A673 (cell line): ENCODE measurements at regions not wholly inside any gene's neighbourhood (a gene's known extent, or its start where the extent isn't known, plus 50 kb on each side); places are given as distances from the start of the nearest gene placed in this dataset.

Experiments
- BruUV-seq: library from RNA; stranded (reverse); fragments of 400-500 nt; replicated peaks from 2 replicates; lab custom pipeline; 2021; lab: Mats Ljungman, UMichigan
- CTCF ChIA-PET: fragments of 300-600 bp; sonication (Branson Sonifier 250); formaldehyde crosslinking; loops from one replicate; lab custom pipeline; 2022; ENCODE audit warnings: antibody characterized with exemption; lab: Charles Lee
- POLR2A ChIA-PET: fragments of 300-600 bp; sonication (Branson Sonifier 250); formaldehyde crosslinking; loops from one replicate; lab custom pipeline; 2022; ENCODE audit warnings: antibody characterized with exemption; ENCODE audit not compliant: low non-redundant PET; lab: Charles Lee
- DNase-seq: peaks from one replicate; pipeline ENCODE4 v3.0.0-alpha.2; 2015; ENCODE audit warnings: low spot score
- H3K27ac ChIP-seq: fragments of 200-600 bp; sonication (generic); 2 replicates; pipeline ENCODE4 v1.5.1; 2016; ENCODE audit warnings: mixed run types, low read depth, mild to moderate bottlenecking, mixed read lengths, antibody characterized with exemption, low read length; ENCODE audit not compliant: poor library complexity, severe bottlenecking
- H3K27me3 ChIP-seq: fragments of 200-600 bp; sonication (generic); replicated peaks from 2 replicates; pipeline ENCODE4 v1.6.1; 2017; ENCODE audit warnings: mixed run types, low read depth, mild to moderate bottlenecking, mixed read lengths, antibody characterized with exemption, low read length; ENCODE audit not compliant: insufficient read depth, poor library complexity
- H3K36me3 ChIP-seq: fragments of 200-600 bp; sonication (generic); 2 replicates; pipeline ENCODE4 v1.6.1; 2016; ENCODE audit warnings: mixed run types, mild to moderate bottlenecking, mixed read lengths, antibody characterized with exemption, low read length; ENCODE audit not compliant: insufficient read depth, poor library complexity, severe bottlenecking
- H3K4me1 ChIP-seq: fragments of 200-600 bp; sonication (generic); 2 replicates; pipeline ENCODE4 v1.6.1; 2017; ENCODE audit warnings: mixed run types, mild to moderate bottlenecking, mixed read lengths, antibody characterized with exemption, low read length; ENCODE audit not compliant: insufficient read depth, poor library complexity, severe bottlenecking
- H3K4me3 ChIP-seq: fragments of 200-600 bp; sonication (generic); 2 replicates; pipeline ENCODE4 v1.5.1; 2016; ENCODE audit warnings: low read depth, mixed run types, mild to moderate bottlenecking, mixed read lengths, low read length; ENCODE audit not compliant: poor library complexity, severe bottlenecking
- H3K9me3 ChIP-seq: fragments of 200-600 bp; sonication (generic); 2 replicates; pipeline ENCODE4 v1.6.1; 2016; ENCODE audit warnings: mixed run types, low read depth, mild to moderate bottlenecking, mixed read lengths, antibody characterized with exemption, low read length; ENCODE audit not compliant: poor library complexity, severe bottlenecking
- CTCF ChIP-seq: fragments of 300-800, 200-600 bp; sonication (generic); conservative IDR thresholded peaks from 2 replicates; pipeline ENCODE4 v1.5.1; 2017; ENCODE audit warnings: low read depth, mild to moderate bottlenecking, antibody characterized with exemption, low read length, moderate library complexity, mixed read lengths
- EZH2 ChIP-seq: fragments of 200-600 bp; sonication (generic); IDR thresholded peaks from 2 replicates; pipeline ENCODE4 v1.6.1; 2017; ENCODE audit warnings: borderline replicate concordance, low read depth, mild to moderate bottlenecking, mixed read lengths, antibody characterized with exemption, low read length; ENCODE audit not compliant: poor library complexity, severe bottlenecking
- intact Hi-C: fragments of 100-400 bp; cut with micrococcal nuclease; formaldehyde crosslinking; loops from one replicate; pipeline ENCODE4 v1.10.0; 2022; ENCODE audit not compliant: unreplicated experiment

- H3K27ac ChIP-seq = no peak overlapping the region
- ChIA-PET POLR2A (no interaction called here), CTCF (no interaction called here)
Measured at GRCh38 chr6:18681832-18682503, 294.8 kb downstream of the RNF144B start.

GRCh38 chr6:18684343-18684742 lies 297.2 kb downstream of the RNF144B start:
- Histone ChIP-seq H3K36me3 (no peaks in the 10 kb centered on the region), H3K27ac (no peak overlapping the region), H3K9me3 (no peaks in the 10 kb centered on the region), H3K4me1 (no peaks in the 10 kb centered on the region), H3K27me3 (no peaks in the 10 kb centered on the region), H3K4me3 (no peak overlapping the region)
- ChIA-PET CTCF (no interaction called here), POLR2A (no interaction called here)
- no peak for DNase-seq
- TF ChIP-seq EZH2 = no peak
- TF ChIP-seq CTCF = no peak
- intact Hi-C loops = no loop called here
- no TSS peak for BruUV-seq

More at GRCh38 chr6:18681832-18682503, 294.8 kb downstream of the RNF144B start:
- no TSS peak for BruUV-seq
- intact Hi-C loops = no loop called here
- no peak for DNase-seq
- H3K36me3 ChIP-seq = no peaks in the 10 kb centered on the region
- H3K4me3 ChIP-seq = no peak overlapping the region
- H3K4me1 ChIP-seq = no peaks in the 10 kb centered on the region
- TF ChIP-seq CTCF (no peak), EZH2 (no peak)
- no peaks in the 10 kb centered on the region for H3K27me3 ChIP-seq
- H3K9me3 ChIP-seq = no peaks in the 10 kb centered on the region

GRCh38 chr6:18692929-18693685 lies 306.0 kb downstream of the RNF144B start:
- intact Hi-C loops = no loop called here
- DNase-seq = no peak
- TF ChIP-seq EZH2 (no peak), CTCF (no peak)
- no peak overlapping the region for H3K27ac ChIP-seq
- BruUV-seq = no TSS peak
- H3K4me1 ChIP-seq = no peaks in the 10 kb centered on the region
- ChIA-PET CTCF (no interaction called here), POLR2A (no interaction called here)
- H3K27me3 ChIP-seq = no peaks in the 10 kb centered on the region
- H3K9me3 ChIP-seq = no peaks in the 10 kb centered on the region
- no peaks in the 10 kb centered on the region for H3K36me3 ChIP-seq
- no peak overlapping the region for H3K4me3 ChIP-seq
